ENCODE measurements at regions not wholly inside any gene's neighbourhood (a gene's known extent, or its start where the extent isn't known, plus 50 kb on each side); places are given as distances from the start of the nearest gene placed in this dataset.

DNA sequence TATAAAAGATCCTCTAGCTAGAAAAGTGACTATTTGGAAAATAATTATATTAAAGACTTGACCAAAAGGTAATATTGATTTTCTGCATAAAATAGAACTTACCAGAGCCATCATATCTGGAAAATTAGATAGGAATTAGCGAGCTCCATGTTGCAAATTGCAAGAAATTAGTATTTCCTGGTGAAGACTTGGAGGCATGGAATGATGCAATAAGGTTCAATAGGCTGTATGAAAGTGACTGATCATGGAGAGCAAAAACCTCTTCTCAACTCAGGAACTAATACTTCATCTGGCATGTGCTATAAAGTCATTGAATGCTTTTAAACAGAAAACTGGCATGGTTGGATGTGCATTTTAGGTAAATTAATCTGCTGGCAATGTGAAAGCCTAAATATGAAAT lies 66.3 kb upstream of the UFM1 start:
- Histone ChIP-seq H2AFZ (ENCODE audit: low read length) (no peak overlapping the region), H3K36me3 (ENCODE audit: low read depth, low read length) (no peaks in the 10 kb centered on the region), H4K20me1 (ENCODE audit: low read length) (no peaks in the 10 kb centered on the region), H3F3A (ENCODE audit: low read length, unreplicated experiment) (no peaks in the 10 kb centered on the region), H3K27me3 (ENCODE audit: low read length) (no peaks in the 10 kb centered on the region), H3K9me2 (replicated peaks; ENCODE audit: low read length) (no peaks in the 10 kb centered on the region), H3K27ac (ENCODE audit: low read length) (no peak overlapping the region), H3K9me3 (ENCODE audit: low read length) (no peaks in the 10 kb centered on the region), H3K4me2 (ENCODE audit: low read length) (no peak overlapping the region), H3K9ac (ENCODE audit: low read length) (no peak overlapping the region), H3K79me2 (ENCODE audit: low read length) (no peaks in the 10 kb centered on the region), H3K4me1 (ENCODE audit: insufficient read depth, low read length) (no peaks in the 10 kb centered on the region), H3K4me3 (ENCODE audit: low read length) (no peak overlapping the region)
- no TSS peak for BruUV-seq (replicated peaks)
- intact Hi-C loops (cut with micrococcal nuclease) = no loop called here
- ATAC-seq (no peak), DNase-seq (no peak)
- no peak for TF ChIP-seq EZH2phosphoT487 (IDR thresholded peaks at IDR 0.05; ENCODE audit: borderline replicate concordance, low read length)
- TF ChIP-seq EZH2 (IDR thresholded peaks at IDR 0.05; ENCODE audit: low read length, unreplicated experiment) = no peak
- TF ChIP-seq CTCF (conservative IDR thresholded peaks at IDR 0.05; ENCODE audit: low read depth, low read length) = no peak
- CTCF ChIA-PET = no interaction called here
- POLR2A ChIA-PET (ENCODE audit: unreplicated experiment) = no interaction called here

DNA sequence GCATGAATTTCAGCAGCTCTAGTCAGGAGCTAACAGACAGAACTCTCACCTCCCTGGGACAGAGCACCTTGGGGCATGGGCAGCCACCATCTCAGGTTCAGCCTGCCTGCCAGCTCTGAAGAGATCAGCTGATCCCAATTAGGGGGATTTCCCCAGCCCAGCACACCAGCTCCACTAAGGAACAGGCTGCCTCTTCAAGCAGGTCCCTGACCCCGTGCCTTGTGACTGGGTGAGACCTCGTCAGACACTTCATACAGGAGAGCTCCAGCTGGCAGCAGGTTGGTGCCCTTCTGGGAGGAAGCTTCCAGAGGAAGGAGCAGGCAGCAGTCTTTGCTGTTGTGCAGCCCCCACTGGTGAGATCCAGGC lies 84.5 kb upstream of the UFM1 start:
- TF ChIP-seq EZH2phosphoT487 (IDR thresholded peaks at IDR 0.05; ENCODE audit: borderline replicate concordance, low read length) = no peak
- no peak for TF ChIP-seq EZH2 (IDR thresholded peaks at IDR 0.05; ENCODE audit: low read length, unreplicated experiment)
- TF ChIP-seq CTCF (conservative IDR thresholded peaks at IDR 0.05; ENCODE audit: low read depth, low read length) = no peak
- Histone ChIP-seq H3K79me2 (ENCODE audit: low read length) (no peaks in the 10 kb centered on the region), H3K4me1 (ENCODE audit: insufficient read depth, low read length) (no peaks in the 10 kb centered on the region), H2AFZ (ENCODE audit: low read length) (no peak overlapping the region), H3K27ac (ENCODE audit: low read length) (no peak overlapping the region), H3K36me3 (ENCODE audit: low read depth, low read length) (no peaks in the 10 kb centered on the region), H3K27me3 (ENCODE audit: low read length) (no peaks in the 10 kb centered on the region), H4K20me1 (ENCODE audit: low read length) (no peaks in the 10 kb centered on the region), H3K4me2 (ENCODE audit: low read length) (no peak overlapping the region), H3K9ac (ENCODE audit: low read length) (no peak overlapping the region), H3K9me3 (ENCODE audit: low read length) (no peaks in the 10 kb centered on the region), H3K9me2 (replicated peaks; ENCODE audit: low read length) (no peaks in the 10 kb centered on the region), H3K4me3 (ENCODE audit: low read length) (no peak overlapping the region), H3F3A (ENCODE audit: low read length, unreplicated experiment) (no peaks in the 10 kb centered on the region)
- no TSS peak for BruUV-seq (replicated peaks)
- no peak for DNase-seq
- CTCF ChIA-PET = no interaction called here
- POLR2A ChIA-PET (ENCODE audit: unreplicated experiment) = no interaction called here
- intact Hi-C loops (cut with micrococcal nuclease) = no loop called here
- ATAC-seq = no peak

DNA sequence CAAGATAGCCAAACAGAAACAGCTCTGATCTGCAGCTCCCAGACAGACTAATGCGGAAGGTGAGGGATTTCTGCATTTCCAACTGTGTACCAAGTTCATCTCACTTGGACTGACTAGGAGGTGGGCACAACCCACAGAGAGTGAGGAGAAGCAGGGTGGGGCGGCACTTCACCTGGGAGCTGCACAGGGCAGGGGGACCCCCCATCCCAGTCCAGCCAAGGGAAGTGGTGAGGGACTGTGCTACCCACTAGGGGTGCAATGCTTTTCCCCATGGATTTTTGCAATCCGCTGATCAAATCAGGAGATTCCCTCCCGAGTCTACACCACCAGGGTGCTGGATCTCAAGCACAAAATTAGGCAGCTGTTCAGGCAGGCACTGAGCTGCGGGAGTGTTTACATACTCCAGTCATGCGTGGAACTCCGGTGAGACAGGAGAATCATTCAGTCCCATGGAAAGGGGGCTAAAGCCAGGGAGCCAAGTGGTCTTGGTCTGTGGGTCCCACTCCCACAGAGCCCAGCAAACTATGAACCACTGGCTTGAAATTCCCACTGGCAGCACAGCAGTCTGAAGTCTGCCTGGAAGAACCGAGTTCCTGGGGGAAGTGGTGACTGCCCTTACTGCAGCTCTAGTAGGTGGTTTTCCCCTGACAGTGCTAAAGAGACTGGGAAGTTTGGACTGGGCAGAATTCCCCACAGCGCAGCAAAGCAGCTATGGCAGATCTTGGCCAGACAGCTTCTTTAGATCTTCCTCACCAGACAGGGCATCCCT lies 85.1 kb upstream of the UFM1 start:
- Histone ChIP-seq H3F3A (ENCODE audit: low read length, unreplicated experiment) (no peaks in the 10 kb centered on the region), H3K9me2 (replicated peaks; ENCODE audit: low read length) (no peaks in the 10 kb centered on the region), H3K27me3 (ENCODE audit: low read length) (no peaks in the 10 kb centered on the region), H3K4me2 (ENCODE audit: low read length) (no peak overlapping the region), H2AFZ (ENCODE audit: low read length) (no peak overlapping the region), H3K9ac (ENCODE audit: low read length) (no peak overlapping the region), H3K36me3 (ENCODE audit: low read depth, low read length) (no peaks in the 10 kb centered on the region), H3K27ac (ENCODE audit: low read length) (no peak overlapping the region), H3K4me3 (ENCODE audit: low read length) (no peak overlapping the region), H4K20me1 (ENCODE audit: low read length) (no peaks in the 10 kb centered on the region), H3K79me2 (ENCODE audit: low read length) (no peaks in the 10 kb centered on the region), H3K9me3 (ENCODE audit: low read length) (no peaks in the 10 kb centered on the region), H3K4me1 (ENCODE audit: insufficient read depth, low read length) (no peaks in the 10 kb centered on the region)
- ATAC-seq (no peak), DNase-seq (no peak)
- TF ChIP-seq CTCF (conservative IDR thresholded peaks at IDR 0.05; ENCODE audit: low read depth, low read length) = no peak
- TF ChIP-seq EZH2 (IDR thresholded peaks at IDR 0.05; ENCODE audit: low read length, unreplicated experiment) = no peak
- no peak for TF ChIP-seq EZH2phosphoT487 (IDR thresholded peaks at IDR 0.05; ENCODE audit: borderline replicate concordance, low read length)
- intact Hi-C loops (cut with micrococcal nuclease) = no loop called here
- CTCF ChIA-PET = no interaction called here
- POLR2A ChIA-PET (ENCODE audit: unreplicated experiment) = no interaction called here
- BruUV-seq (replicated peaks) = no TSS peak

Measured in PC-3 (cell line).